HepG2 (cell line): ENCODE measurements at regions not wholly inside any gene's neighbourhood (a gene's known extent, or its start where the extent isn't known, plus 50 kb on each side); places are given as distances from the start of the nearest gene placed in this dataset.

Source experiments
- ATAC-seq: fragments of 200-7000 bp; cut with Tn5 transposase; 3 replicates; pipeline ENCODE4 v1.9.1; 2020; ENCODE audit warnings: mild to moderate bottlenecking, moderate library complexity
- BruUV-seq: library from RNA; stranded (reverse); fragments of 400-500 nt; replicated peaks from 2 replicates; lab custom pipeline; 2021; lab: Mats Ljungman, UMichigan
- CTCF ChIA-PET: fragments of 300-600 bp; formaldehyde crosslinking; extraction: SDS; loops from one replicate; lab custom pipeline; 2021; ENCODE audit warnings: low total read pairs, inconsistent platforms, low intra/inter-chr PET ratio; lab: Yijun Ruan, JAX
- POLR2A ChIA-PET: fragments of 350-600 bp; sonication (Branson Sonifier 250); formaldehyde crosslinking; loops from one replicate; lab custom pipeline; 2020; ENCODE audit warnings: antibody characterized with exemption, inconsistent platforms; lab: Yijun Ruan, JAX
- DNase-seq: peaks from one replicate; pipeline ENCODE4 v3.0.0-alpha.2; 2015; ENCODE audit warnings: low spot score
- FAIRE-seq: peaks from 3 replicates; lab custom pipeline; 2011; peaks lifted over from hg19 to GRCh38; lab: Jason Lieb, UNC
- H2AFZ ChIP-seq: one replicate; pipeline ENCODE4 v1.6.1; 2011; ENCODE audit warnings: low read length, inconsistent platforms
- H3K27ac ChIP-seq: fragments of 300-600 bp; 3 replicates; pipeline ENCODE4 v1.8.0; 2011; ENCODE audit warnings: mixed run types, mild to moderate bottlenecking, mixed read lengths, low read length, inconsistent platforms; ENCODE audit not compliant: insufficient read depth; ENCODE audit errors: extremely low read length
- H3K27me3 ChIP-seq, 2 experiments: fragments of 200-600 bp in 1 of 2; 2 replicates in 1 of 2; 3 replicates in 1 of 2; pipeline versions ENCODE4 v1.6.0 to v1.8.0; 2011; ENCODE audit warnings: low read length in 2 of 2, mild to moderate bottlenecking in 2 of 2, moderate library complexity in 2 of 2, inconsistent platforms in 1 of 2; ENCODE audit not compliant: insufficient read depth in 2 of 2, control insufficient read depth in 1 of 2
- H3K36me3 ChIP-seq, 2 experiments: fragments of 200-600 bp in 1 of 2; replicated peaks in 1 of 2; 2 replicates in 1 of 2; 3 replicates in 1 of 2; pipeline versions ENCODE4 v1.5.1 to v1.8.0; 2011; ENCODE audit warnings: low read length in 2 of 2, inconsistent platforms in 1 of 2; ENCODE audit not compliant: insufficient read depth in 2 of 2, control insufficient read depth in 1 of 2
- H3K4me1 ChIP-seq: 2 replicates; pipeline ENCODE4 v1.5.1; 2012; ENCODE audit warnings: low read length, inconsistent platforms; ENCODE audit not compliant: insufficient read depth
- H3K4me2 ChIP-seq: 2 replicates; pipeline ENCODE4 v1.6.0; 2011; ENCODE audit warnings: low read depth, low read length, inconsistent platforms
- H3K4me3 ChIP-seq, 3 experiments: fragments of 200-600 bp in 1 of 3; sonication (generic), shearing (Covaris generic) in 1 of 3; replicated peaks in 1 of 3; 2 replicates each; pipeline ENCODE4 v1.5.1; 2011 to 2016; ENCODE audit warnings: low read length in 3 of 3, inconsistent platforms in 2 of 3, low read depth in 2 of 3, mild to moderate bottlenecking in 2 of 3, control low read depth in 1 of 3, mixed read lengths in 1 of 3; ENCODE audit not compliant: insufficient read depth in 1 of 3
- H3K79me2 ChIP-seq: one replicate; pipeline ENCODE4 v1.6.1; 2011; ENCODE audit warnings: low read length, inconsistent platforms; ENCODE audit not compliant: insufficient read depth
- H3K9ac ChIP-seq: 2 replicates; pipeline ENCODE4 v1.6.0; 2011; ENCODE audit warnings: mild to moderate bottlenecking, low read depth, low read length, inconsistent platforms; ENCODE audit not compliant: insufficient read depth
- H3K9me3 ChIP-seq: 2 replicates; pipeline ENCODE4 v1.5.1; 2012; ENCODE audit warnings: mild to moderate bottlenecking, low read length
- H4K20me1 ChIP-seq: 2 replicates; pipeline ENCODE4 v1.6.0; 2011; ENCODE audit warnings: inconsistent platforms, mild to moderate bottlenecking, low read length, moderate library complexity; ENCODE audit not compliant: insufficient read depth
- E2F2 ChIP-seq: sonication (generic); formaldehyde crosslinking; IDR thresholded peaks from 2 replicates; pipeline ENCODE4 v1.4.0; 2020; ENCODE audit warnings: missing genetic modification reagents, borderline replicate concordance
- FOXK1 ChIP-seq: sonication (generic); formaldehyde crosslinking; IDR thresholded peaks from 2 replicates; pipeline ENCODE4 v1.4.0; 2020; ENCODE audit warnings: low read depth, missing genetic modification reagents, borderline replicate concordance
- HBP1 ChIP-seq: IDR thresholded peaks from 2 replicates; pipeline ENCODE4 v1.6.1; 2016; ENCODE audit warnings: low read depth, control low read depth
- HNF4A ChIP-seq: sonication (generic); formaldehyde crosslinking; IDR thresholded peaks from 2 replicates; pipeline ENCODE4 v1.4.0; 2020; ENCODE audit warnings: missing genetic modification reagents
- JUNB ChIP-seq: sonication (generic); formaldehyde crosslinking; IDR thresholded peaks from 2 replicates; pipeline ENCODE4 v1.8.0; 2022; ENCODE audit warnings: missing genetic modification reagents, mild to moderate bottlenecking, borderline replicate concordance
- MBD4 ChIP-seq: IDR thresholded peaks from 2 replicates; pipeline ENCODE4 v1.6.1; 2012; ENCODE audit warnings: low read length, inconsistent platforms, borderline replicate concordance
- PITX1 ChIP-seq: sonication (generic); formaldehyde crosslinking; IDR thresholded peaks from 2 replicates; pipeline ENCODE4 v1.5.1; 2020; ENCODE audit warnings: mild to moderate bottlenecking, missing genetic modification reagents
- RFX3 ChIP-seq: IDR thresholded peaks from 2 replicates; pipeline ENCODE4 v1.6.1; 2016; ENCODE audit warnings: missing biosample characterization, missing genetic modification reagents
- SMC3 ChIP-seq: IDR thresholded peaks from 2 replicates; pipeline ENCODE4 v1.6.1; 2011; ENCODE audit warnings: low read length, improper control_type of control experiment
- ZNF672 ChIP-seq: sonication (generic); formaldehyde crosslinking; IDR thresholded peaks from 2 replicates; pipeline ENCODE4 v1.8.1; 2022; ENCODE audit warnings: missing genetic modification reagents
- ZNF747 ChIP-seq: sonication (generic); formaldehyde crosslinking; IDR thresholded peaks from 2 replicates; pipeline ENCODE4 v1.8.1; 2023; ENCODE audit warnings: missing genetic modification reagents, mild to moderate bottlenecking, borderline replicate concordance
- ZNF766 ChIP-seq: sonication (generic); formaldehyde crosslinking; IDR thresholded peaks from 2 replicates; pipeline ENCODE4 v1.5.0; 2020; ENCODE audit warnings: missing genetic modification reagents, borderline replicate concordance
- ZNF772 ChIP-seq: sonication (generic); formaldehyde crosslinking; IDR thresholded peaks from 2 replicates; pipeline ENCODE4 v1.5.0; 2020; ENCODE audit warnings: mild to moderate bottlenecking, missing genetic modification reagents
- ZNF788 ChIP-seq: sonication (generic); formaldehyde crosslinking; IDR thresholded peaks from 2 replicates; pipeline ENCODE4 v1.5.0; 2020; ENCODE audit warnings: mild to moderate bottlenecking, missing genetic modification reagents, borderline replicate concordance
- WGBS: methylation state at CpG from one replicate; pipeline ENCODE4 v1.1.6; 2017; ENCODE audit warnings: low lambda C conversion rate; 5-methylcytosine and 5-hydroxymethylcytosine counted together
- in situ Hi-C: cut with HindIII; loops from 2 replicates; pipeline ENCODE4 v1.10.0; 2017; ENCODE audit warnings: low pct_unique_long_range_greater_than_20kb; ENCODE audit not compliant: extremely low pct_ligation_motif_present
- intact Hi-C: fragments of 100-400 bp; cut with micrococcal nuclease; formaldehyde crosslinking; loops from one replicate; pipeline ENCODE4 v1.10.0; 2022; ENCODE audit not compliant: unreplicated experiment

- Histone ChIP-seq H3K4me2 (no peak overlapping the region), H3K27me3 (no peaks in the 10 kb centered on the region; a peak in 2 of 5 replicates), H4K20me1 (no peaks in the 10 kb centered on the region), H3K79me2 (no peaks in the 10 kb centered on the region), H3K4me1 (no peaks in the 10 kb centered on the region), H3K27ac (no peak overlapping the region), H3K9ac (no peak overlapping the region), H3K9me3 (no peaks in the 10 kb centered on the region), H3K36me3 (no peaks in the 10 kb centered on the region), H2AFZ (no peak overlapping the region), H3K4me3 (no peak overlapping the region)
- intact Hi-C loops (no loop called here), in situ Hi-C loops (no loop called here)
- CTCF ChIA-PET, result no interaction called here
- POLR2A ChIA-PET, result no interaction called here
- ATAC-seq (no peak), DNase-seq (no peak), FAIRE-seq (no peak)
- BruUV-seq, result no TSS peak
- no peak for TF ChIP-seq RFX3
- no peak for TF ChIP-seq ZNF747 (CRISPR knock-in tag)
- no peak for TF ChIP-seq E2F2 (CRISPR knock-in tag)
- no peak for TF ChIP-seq ZNF766 (CRISPR knock-in tag)
- no peak for TF ChIP-seq JUNB (CRISPR knock-in tag)
- TF ChIP-seq MBD4, result no peak
- TF ChIP-seq ZNF672 (CRISPR knock-in tag), result no peak
- TF ChIP-seq HBP1 (CRISPR knock-in tag), result no peak
- no peak for TF ChIP-seq HNF4A
- no peak for TF ChIP-seq SMC3
- TF ChIP-seq ZNF788, result no peak
- TF ChIP-seq FOXK1, result no peak
- TF ChIP-seq ZNF772 (CRISPR knock-in tag), result no peak
- no peak for TF ChIP-seq PITX1 (CRISPR knock-in tag)
- 40% methylated on average over 5 of the region's 5 CpGs for WGBS
Observed at GRCh38 chr5:39506211-39506610, 81.4 kb upstream of the DAB2 start.
